Hematopoietic multipotent progenitor cell treated with erythropoietin and hydrocortisone succinate and interleukin-3 and kit ligand, for 6 days (in vitro differentiated cells): ENCODE measurements at regions not wholly inside any gene's neighbourhood (a gene's known extent, or its start where the extent isn't known, plus 50 kb on each side); places are given as distances from the start of the nearest gene placed in this dataset.

Experiments used
- DNase-seq: peaks from one replicate; pipeline ENCODE4 v3.0.0-alpha.2; 2015

DNA sequence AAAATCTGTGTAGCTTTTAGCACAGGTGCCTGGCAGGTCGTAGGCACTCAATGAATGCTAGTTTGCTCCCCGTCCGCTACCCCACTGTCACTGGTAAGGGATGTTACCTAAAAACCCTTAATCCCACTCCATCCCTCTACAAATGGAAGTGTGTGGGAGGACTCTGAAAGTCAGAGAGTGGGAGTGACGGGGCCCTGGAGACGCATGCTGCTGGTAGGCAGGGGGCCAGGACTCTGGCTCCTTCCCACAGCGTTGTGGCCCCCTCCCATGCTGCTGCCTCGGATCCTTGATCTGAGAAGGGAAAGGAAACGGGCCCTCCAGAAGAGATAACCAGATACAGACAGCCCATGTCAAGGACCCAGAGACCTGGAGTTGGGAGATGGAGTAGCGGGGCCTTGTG, 249.3 kb downstream of the HAUS1 start:
- DNase-seq, result no peak

DNA sequence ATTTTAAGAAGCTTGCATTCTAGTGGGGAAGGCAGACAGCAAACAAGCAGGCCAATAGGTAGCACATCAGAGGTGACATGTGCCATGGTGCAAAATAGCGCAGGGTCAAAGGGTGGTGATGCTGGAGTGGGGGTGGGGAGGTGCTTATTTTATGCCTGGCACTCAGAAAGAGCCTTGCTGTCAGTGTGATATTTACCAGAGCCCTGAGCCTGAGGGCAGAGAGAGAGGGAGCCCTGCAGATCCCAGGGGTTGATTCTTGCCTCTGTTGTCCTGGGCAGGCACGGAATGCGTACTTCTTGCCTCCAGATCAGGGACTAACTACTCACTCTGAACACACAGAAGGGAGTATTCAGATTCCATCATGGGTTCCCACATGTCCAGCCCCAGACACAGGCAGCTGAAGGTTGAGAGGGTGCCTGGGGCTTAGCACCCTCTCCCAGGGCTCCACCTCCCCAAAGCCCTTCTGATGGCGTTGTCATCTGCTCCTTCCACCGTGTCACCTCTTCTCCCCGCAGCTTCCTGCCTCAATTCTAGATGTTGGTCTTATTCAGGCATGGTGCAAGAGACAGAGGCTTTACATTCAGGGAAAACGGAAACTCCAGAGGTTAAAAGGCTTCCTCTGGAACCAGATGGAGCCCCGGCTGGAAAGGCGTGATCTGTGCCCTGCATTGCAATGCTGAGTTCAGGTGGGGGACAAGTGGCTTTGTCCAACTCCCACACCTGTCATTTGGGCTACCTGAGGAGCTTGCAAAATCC, 252.3 kb downstream of the HAUS1 start:
- no peak for DNase-seq

DNA sequence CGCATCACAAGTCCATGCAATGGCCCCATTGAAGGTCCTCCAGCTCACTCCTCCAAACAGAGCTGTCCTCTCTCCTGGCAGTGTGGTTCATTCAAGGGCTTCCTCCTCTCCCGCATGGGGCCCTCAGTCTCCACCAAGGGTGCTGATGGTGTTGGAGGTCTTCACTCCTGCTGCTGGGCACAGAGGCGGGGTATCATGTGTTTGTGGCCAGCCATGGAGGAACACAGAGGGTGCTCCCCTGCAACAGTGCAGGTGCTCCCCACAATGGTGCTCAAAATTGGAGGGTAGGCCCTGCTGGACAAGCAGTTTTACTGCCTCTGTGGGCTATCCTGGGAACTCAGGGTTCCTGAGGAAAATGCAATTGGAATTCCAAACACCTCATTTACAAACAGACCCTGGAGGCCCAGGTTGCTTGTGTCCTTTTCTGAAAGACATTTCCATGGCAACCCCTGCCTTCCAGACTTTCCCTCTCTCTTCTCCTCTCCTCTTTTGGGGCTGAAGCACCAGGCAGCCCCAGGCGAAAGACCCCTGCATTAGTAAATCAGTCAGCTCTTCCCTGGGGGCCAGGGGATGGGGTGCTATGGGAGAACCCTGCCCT, 256.0 kb downstream of the HAUS1 start:
- DNase-seq, result no peak

DNA sequence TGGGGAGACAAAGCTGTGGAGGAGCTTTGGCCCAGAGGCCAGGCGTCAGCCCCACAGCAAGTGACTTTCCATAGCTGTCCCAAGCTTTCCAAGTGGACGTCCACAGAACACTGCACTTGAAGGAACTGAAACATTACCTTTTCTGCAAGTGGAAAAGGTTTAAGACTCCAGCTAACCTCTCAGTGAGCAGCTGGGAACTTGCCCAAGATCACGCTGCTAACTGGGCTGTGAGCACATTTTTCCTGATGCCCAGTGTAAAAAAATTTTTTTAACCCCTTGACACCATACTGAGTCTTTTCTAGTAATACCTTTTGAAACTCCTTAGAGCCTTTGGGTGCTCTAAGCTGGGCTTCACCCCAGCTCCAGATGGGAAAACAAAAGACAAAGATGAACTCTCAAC, 256.7 kb downstream of the HAUS1 start:
- DNase-seq, result no peak

DNA sequence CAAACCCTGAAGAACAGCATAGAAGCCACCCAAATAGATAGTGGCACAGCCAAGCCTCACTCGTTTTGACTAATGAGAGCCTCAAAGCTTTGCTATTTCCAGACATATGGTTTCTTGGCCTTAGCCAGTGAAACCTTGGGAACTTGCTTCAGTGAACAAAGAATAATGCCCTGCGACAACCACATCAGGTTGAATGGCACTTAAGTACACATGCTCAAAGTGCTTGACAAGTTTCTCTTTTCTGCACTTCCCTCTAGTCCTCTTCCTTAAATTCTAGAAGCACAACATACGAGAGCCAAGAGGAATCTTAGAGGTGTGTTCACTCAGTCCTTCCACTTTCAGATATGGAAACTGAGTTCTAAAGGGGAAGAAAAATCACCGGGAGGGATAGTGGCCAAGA, 258.3 kb downstream of the HAUS1 start:
- DNase-seq, result no peak

DNA sequence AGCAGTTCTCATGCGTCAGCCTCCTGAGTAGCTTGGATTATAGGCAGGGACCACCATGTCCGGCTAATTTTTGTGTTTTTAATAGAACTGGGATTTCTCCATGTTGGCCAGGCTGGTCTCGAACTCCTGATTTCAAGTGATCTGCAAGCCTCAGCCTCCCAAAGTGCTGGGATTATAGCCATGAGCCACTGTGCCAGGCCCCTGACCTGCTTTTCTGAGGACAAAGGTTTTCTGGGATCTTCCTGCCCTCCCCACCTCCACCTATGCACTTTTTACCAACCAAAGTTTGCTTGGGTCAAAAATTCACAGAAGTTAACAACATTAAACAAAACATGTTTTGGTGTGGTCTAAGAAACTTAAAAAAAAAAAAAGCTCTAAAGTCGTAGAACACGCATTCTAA, 259.9 kb downstream of the HAUS1 start:
- DNase-seq, result no peak

DNA sequence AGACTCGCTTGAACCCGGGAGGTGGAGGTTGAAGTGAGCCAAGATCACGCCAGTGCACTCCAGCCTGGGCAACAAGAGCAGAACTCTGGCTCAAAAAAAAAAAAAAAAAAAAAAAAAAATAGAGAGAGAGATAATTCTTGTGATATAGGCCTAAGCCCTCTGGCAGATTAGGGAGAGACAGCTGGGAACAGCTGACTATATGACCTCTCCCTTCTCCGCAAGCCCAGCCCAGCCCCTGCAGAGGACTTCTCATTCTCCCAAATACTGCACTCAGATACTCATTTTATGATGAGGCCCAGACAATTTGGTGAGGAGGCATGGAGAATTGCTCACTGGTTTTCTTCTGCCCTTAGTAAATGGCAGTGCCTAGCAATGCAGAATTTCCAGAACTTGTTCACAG, 262.0 kb downstream of the HAUS1 start:
- no peak for DNase-seq

DNA sequence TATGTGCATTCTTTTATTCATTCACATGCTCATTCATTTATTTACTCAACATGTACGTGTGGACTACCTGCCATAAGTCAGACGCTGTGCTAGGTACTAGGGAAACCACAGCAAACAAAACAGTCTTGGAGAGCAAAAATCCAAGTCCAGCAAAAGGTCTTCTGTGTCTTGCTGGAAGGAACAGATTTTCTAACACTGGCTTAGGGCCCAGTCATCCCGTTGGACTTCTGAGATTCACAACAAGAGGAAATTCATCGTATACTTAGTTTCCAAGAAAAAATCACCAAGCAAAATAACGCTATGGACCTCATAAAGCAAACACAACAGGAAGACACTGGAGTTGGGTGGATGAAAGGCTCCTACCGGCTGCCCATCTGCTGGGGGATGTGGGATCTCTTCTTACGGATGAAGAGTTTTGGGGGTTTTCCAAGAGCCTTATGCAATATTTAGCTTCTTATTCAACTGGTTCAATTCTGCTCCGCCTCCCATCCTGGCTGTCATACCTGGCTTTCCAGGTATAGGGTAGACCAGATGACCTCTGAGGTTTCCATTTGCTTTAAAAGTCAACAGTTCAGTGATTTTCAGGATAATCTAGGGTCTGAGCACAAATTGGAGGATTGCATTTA, 262.7 kb downstream of the HAUS1 start:
- DNase-seq, result no peak

DNA sequence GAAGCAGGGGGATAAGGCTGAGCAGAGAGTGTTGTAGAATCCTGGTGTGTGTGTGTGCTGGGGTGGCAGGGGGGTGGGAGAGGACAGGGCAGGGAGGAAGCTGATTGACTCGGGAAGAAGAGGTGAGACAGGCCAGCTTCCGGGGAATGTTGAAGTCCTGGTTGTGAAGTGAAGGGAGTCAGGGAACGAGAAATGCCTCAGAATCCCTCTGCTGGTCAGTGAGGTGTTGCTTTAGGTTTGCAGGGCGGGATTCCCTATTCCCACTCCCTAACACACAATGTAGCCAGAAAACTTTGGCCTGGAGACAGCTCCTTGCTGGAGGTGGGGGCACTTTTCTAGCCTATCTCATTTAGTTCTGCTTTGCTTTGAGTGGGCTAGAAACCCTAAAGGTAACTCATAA, 265.1 kb downstream of the HAUS1 start:
- no peak for DNase-seq

DNA sequence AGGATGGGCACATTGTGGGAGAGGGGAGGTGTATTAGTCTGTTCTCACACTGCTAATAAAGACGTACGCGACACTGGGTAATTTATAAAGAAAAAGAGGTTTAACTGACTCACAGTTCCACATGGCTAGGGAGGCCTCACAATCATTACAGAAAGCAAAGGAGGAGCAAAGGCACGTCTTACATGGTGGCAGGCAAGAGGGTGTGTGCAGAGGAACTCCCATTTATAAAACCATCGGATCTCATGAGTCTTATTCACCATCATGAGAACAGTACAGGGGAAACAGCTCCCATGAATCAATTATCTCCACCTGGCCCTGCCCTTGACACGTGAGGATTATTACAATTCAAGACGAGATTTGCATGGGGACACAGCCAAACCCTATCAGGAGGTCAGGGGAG, 266.7 kb downstream of the HAUS1 start:
- no peak for DNase-seq

DNA sequence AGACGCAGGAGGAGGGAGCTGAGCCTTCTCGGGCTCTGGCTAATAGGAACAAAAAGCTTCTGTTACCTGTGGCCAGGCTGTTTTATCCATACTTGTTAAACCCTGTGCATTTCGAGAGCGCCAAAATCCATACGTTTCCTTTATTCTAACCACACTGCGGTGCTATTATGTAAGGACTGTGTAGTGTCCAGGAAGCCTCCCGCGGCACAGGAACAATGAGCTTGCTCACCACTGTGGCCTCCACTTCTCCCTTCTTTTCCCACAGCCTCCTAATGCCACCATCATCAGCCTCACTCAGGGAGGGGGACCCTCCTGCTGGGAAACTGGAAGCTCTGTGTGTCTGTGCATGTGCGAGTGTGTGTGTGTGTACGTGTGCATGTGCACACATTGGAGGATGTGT, 268.5 kb downstream of the HAUS1 start:
- DNase-seq, result no peak

DNA sequence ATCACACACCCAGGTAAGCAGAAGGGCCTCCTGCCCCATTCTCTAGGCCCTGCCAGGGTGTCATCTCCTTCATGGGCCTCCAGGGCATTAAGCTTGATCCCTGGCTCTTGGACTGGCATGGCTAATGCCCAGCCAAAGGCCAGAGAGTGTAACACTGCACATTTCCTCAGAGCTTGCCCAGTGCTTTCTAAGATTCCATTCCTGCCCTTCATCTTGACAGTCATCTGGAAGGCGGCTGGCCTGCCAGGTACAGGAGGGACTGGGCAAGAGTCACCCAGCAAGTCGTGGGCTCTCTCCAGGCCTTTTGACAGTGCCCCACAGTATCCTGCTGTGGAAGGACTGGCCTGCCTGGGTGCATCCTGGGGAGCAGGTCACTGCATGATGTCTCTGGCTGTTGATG, 268.9 kb downstream of the HAUS1 start:
- no peak for DNase-seq

DNA sequence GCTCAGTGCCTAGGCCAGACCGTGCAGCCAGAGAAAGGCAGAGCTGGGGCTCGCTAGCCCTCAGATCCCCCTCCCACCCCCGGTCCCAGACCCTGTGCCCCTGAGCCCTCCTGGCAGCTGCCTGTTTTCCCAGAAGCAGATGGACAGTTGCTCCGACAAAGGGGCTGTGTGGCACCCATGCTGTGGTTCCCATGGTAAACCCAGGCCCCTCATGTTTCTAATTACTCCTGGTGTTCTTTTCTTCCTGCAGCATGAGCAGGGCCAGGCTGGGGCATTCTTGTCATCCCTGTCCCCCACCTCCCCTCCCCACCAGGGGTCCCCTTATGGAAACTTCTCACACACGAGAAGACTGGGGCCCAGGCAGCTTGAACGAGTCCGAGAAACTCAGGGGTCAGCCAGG, 269.6 kb downstream of the HAUS1 start:
- no peak for DNase-seq

DNA sequence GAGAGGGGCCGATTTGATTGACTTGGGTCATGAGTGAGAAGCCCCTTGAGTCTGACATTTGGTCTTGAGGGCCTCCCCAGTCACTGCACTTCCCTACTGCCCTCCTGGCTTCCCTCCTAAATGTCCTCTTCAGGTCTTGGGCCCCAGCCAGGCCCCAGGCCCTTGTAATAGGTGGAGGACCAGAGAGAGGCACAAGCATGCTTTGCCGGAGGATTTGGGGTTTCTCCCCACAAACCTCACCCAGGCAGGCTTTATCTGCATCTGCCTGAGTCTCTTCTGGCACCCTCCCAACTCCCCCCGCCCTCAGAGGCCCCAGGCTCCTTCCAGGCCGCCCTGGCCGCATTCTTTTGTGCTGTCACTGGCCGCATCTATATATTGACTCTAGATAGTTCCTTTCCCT, 270.7 kb downstream of the HAUS1 start:
- peak; percentile 53 for DNase-seq

DNA sequence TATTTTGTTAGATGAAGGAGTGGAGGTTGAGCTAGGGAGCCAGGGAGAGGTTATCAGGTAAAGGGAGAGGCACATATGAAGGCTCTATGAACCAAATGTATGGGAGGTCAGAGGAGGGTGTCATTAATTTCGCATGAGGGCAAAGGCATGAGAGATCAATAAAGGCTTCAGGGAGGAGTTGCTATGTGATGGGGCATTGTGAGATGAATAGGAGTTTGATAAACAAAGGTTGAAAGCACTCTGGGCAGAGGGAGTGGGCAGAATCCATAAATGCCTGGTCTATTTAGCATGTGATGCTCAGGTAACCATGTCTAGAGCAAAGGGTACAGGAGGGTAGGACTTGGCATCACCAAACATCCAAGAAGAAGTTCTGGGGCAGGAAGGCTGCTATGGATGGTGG, 273.4 kb downstream of the HAUS1 start:
- DNase-seq, result no peak

DNA sequence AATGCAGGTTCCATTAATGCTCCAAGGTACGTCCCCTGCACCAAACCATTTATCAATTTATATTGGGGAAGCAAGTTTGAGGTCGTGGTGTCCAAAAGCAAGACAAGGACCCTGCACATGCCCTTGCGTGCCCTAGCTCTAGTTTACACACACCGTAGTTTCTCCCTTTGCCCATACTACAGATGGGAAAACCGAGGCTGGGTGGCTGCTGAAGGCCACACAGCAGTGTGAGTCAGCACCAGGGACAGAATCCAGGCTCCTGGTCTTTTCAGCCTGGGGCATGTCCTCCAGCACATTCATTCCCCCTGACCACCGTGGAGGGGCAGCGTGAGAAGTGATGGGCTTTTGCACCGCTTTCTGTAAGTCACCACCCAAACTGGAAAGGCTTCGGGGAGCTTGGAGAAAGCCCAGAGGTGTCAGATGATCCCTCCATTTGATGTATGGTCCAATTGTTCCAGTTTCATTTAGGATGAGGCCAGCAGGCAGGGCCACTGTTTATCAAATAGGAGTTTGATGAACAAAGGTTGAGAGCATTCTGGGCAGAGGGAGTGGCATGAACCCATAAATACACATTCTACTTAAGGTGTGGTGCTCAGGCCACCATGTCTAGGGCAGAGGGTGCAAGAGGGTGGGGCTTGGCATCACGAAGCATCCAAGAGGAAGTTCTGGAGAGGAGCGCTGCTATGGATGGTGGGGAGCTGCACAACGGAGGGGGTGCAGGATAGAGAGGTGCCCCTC, 274.1 kb downstream of the HAUS1 start:
- DNase-seq, result no peak

DNA sequence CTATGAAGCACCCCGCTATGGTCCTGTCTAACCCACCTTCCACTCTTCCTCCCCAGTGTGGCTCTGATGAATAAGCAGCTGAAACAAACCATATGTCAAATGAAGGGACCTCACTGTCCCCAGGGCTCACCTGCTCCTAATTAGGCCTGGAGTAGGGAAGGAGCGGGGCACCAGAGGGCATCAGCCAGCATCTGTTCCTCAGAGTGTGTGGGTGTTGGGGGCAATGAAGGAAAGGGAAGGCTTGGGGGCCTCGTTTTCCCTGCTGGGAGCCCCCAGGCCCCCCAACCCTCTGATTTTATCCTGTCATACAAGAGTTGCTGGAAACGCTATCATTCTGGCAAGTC, 274.7 kb downstream of the HAUS1 start:
- DNase-seq, result no peak

DNA sequence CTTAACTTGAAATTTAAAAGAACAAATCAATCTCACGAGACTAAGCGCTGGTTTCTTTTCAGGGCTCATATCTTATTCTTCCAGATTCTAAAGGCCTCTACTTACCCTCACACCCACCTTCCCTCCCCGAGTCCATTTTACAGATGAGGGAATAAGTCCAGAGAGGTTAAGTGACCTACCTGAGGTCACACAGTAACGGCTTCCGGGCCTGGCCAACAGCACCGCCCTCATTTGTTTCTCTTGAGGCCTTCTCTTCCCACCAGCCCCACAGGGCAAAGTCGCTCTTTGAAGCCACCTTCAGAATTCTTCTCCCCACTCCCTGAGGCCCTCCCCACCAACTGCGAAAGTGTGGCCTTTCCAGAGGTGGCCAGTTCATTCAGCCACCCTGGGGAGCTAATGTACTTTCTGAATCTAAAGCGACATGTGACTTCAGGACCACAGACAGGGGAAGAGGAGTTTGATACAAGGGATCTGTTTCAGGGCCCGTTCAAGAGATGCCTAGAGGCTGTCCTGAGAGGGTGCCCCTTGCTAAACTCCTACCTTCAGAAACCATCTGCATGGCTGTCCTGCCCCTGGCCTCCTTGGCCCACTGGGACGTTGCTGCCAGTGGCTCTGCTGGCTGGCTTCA, 275.3 kb downstream of the HAUS1 start:
- no peak for DNase-seq

DNA sequence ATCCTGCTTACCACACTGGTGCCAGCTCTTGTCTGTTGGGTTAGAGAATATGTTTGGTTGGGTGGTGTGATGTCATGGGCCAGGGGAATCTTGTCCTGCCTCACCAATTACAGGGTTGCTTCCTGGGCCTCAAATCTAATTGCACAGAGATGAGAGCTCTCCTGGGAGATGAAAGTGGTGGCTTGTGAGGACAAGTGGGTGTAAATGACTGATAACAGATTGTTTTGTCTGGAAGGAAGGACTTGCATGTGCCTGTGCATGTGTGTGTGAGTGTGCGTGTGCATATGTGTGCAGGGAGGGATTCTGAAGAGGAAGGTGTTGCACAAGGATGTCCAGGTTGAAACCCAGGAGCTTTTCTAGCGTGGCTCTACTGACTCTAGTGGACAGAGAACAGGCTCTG, 271.9 kb downstream of the LOXHD1 start:
- DNase-seq, result no peak

DNA sequence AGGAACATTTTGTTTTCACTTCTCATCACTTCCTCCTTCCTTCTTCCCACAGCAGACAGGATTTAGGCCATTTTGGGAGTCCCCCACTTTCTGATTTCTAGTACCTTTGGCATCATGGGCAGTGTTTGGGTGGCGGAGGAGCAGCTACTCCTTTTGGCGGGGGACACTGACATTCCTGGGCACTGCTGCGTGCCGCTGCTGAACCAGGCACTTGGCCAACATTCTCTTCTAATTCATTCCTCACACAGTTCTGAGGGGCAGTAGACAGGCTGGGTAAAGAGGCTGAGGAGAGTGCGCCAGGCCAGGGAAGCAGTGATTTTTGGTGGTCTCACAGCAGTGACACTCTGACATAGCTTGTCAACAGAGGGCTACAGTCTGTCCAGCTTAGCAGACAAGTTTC, 270.2 kb downstream of the LOXHD1 start:
- DNase-seq, result no peak

DNA sequence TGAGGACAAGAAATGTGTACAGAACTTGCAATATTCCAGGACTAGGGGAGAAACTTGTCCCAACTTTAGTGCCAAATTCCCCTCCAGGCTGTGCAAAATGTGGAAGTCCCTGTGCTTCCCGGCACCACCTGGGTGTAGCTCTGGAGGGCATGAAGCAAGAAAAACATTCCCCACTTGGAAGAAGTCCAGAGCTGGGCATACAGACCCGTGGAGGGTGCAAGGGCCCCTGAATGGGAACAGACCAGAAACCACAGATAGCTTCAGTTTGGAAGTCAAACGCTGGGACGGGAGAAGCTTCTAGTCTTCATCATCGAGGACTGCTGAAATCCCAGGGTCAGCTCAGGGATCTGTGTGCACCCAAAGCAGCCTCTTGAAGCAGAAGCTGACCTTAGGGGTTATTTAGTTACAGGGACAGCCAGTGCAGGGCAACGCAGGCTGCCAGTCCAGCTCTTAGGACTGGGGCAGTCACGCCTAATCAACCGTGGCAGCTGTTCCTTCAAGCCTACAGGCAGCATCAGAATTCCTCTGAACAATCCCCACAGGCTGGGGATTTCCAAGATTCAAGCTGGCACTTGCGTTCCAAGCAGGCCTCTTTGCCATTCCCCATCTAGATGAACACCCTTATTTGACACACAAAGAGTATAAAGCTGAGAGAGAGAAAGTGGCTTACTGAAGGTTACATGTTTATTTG, 269.4 kb downstream of the LOXHD1 start:
- no peak for DNase-seq

DNA sequence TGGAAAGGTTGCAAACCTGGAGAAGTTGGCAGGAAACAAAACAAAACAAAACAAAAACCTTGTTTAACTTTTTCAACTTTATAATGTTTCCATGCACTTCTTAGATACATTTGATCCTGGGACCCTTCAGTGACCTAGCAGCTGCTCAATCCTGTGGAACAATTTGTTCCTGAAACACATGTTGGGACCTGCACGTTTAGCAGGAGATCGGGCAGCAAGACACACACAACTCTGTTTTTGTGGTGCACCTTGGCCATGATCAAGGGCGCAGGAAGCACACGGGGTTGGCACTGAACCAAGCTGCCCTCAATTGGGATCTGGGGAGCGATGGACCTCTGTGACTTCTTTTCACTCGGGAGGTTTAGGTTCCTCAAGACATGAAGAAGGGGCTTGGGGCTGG, 268.7 kb downstream of the LOXHD1 start:
- DNase-seq, result no peak

DNA sequence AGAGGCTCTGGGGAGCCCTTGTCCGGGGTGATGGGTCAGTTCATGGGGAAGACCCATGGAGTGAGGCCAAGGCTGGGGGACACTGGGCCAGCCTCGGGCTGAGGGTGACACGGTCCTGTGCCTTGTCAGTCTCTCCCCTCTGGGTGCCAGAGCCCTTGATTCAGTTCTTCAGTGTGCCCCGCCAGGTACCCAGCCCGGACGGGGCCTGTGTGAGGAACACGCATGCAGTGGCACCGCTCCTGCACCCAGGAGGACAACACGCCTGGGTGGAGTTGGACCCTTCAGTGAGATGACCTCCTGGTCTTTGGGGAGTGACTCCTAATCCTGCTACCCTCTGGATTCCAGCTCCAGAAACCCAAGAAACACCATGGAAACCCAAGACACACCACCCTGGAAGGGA, 264.4 kb downstream of the LOXHD1 start:
- DNase-seq, result no peak
